A549 (cell line): ENCODE measurements at regions not wholly inside any gene's neighbourhood (a gene's known extent, or its start where the extent isn't known, plus 50 kb on each side); places are given as distances from the start of the nearest gene placed in this dataset.

Experiments used
- CBX2 ChIP-seq: fragments of 200-600 bp; sonication (generic); IDR thresholded peaks from 2 replicates; pipeline ENCODE4 v1.6.1; 2016; ENCODE audit warnings: low read depth, mild to moderate bottlenecking, borderline replicate concordance
- CHD2 ChIP-seq: fragments of 150-350 bp; IDR thresholded peaks from 2 replicates; pipeline ENCODE4 v1.6.1; 2014; ENCODE audit warnings: low read length; ENCODE audit not compliant: partially characterized antibody
- CHD4 ChIP-seq: fragments of 200-600 bp; sonication (generic); IDR thresholded peaks from 2 replicates; pipeline ENCODE4 v1.6.1; 2016; ENCODE audit warnings: antibody characterized with exemption, mild to moderate bottlenecking, borderline replicate concordance
- EP300 ChIP-seq, 2 experiments: fragments of >200 bp; sonication (Bioruptor Twin); formaldehyde crosslinking; IDR thresholded peaks; 2 replicates in 1 of 2; 3 replicates in 1 of 2; pipeline ENCODE4 v1.6.1; 2016 to 2017
- JUNB ChIP-seq: fragments of >200 bp; sonication (Bioruptor Twin); formaldehyde crosslinking; IDR thresholded peaks from 2 replicates; pipeline ENCODE4 v1.6.1; 2016
- POLR2A ChIP-seq: IDR thresholded peaks from 2 replicates; pipeline ENCODE4 v1.6.1; 2012; ENCODE audit warnings: mild to moderate bottlenecking, low read length
- POLR2AphosphoS2 ChIP-seq: conservative IDR thresholded peaks from 2 replicates; pipeline ENCODE4 v1.6.1; 2012; ENCODE audit warnings: low read length, improper control_type of control experiment, inconsistent platforms
- RCOR1 ChIP-seq: fragments of 150-350 bp; IDR thresholded peaks from 2 replicates; pipeline ENCODE4 v1.6.1; 2014; ENCODE audit warnings: antibody characterized with exemption, low read length, low read depth
- RFX5 ChIP-seq: fragments of 450-650 bp; IDR thresholded peaks from 2 replicates; pipeline ENCODE4 v1.7.1; 2014; ENCODE audit warnings: antibody characterized with exemption, mild to moderate bottlenecking, moderate library complexity
- SMC3 ChIP-seq: fragments of >200 bp; sonication (Bioruptor Twin); formaldehyde crosslinking; IDR thresholded peaks from 3 replicates; pipeline ENCODE4 v1.6.1; 2018; ENCODE audit warnings: inconsistent platforms
- SREBF2 ChIP-seq: fragments of 450-650 bp; IDR thresholded peaks from 2 replicates; pipeline ENCODE4 v1.6.1; 2014; ENCODE audit warnings: mild to moderate bottlenecking, moderate library complexity
- TF ChIP-seq, protein P1 (sequence below): fragments of >200 bp; sonication (Bioruptor Twin); formaldehyde crosslinking; IDR thresholded peaks from 3 replicates; pipeline ENCODE4 v1.5.1; 2016
- TF ChIP-seq, protein P2 (sequence below): IDR thresholded peaks from 2 replicates; pipeline ENCODE4 v1.6.1; 2012

GRCh38 chr4:66628146-66628545, 917.2 kb downstream of the CENPC start:
- TF ChIP-seq POLR2AphosphoS2 (no peak), CHD4 (no peak), POLR2A (no peak), CHD2 (no peak), EP300 (IDR thresholded peaks at IDR 0.05) (no peak), RCOR1 (no peak), RFX5 (no peak), JUNB (no peak), SREBF2 (no peak), SMC3 (no peak), CBX2 (no peak)
- TF ChIP-seq, protein P1, sequence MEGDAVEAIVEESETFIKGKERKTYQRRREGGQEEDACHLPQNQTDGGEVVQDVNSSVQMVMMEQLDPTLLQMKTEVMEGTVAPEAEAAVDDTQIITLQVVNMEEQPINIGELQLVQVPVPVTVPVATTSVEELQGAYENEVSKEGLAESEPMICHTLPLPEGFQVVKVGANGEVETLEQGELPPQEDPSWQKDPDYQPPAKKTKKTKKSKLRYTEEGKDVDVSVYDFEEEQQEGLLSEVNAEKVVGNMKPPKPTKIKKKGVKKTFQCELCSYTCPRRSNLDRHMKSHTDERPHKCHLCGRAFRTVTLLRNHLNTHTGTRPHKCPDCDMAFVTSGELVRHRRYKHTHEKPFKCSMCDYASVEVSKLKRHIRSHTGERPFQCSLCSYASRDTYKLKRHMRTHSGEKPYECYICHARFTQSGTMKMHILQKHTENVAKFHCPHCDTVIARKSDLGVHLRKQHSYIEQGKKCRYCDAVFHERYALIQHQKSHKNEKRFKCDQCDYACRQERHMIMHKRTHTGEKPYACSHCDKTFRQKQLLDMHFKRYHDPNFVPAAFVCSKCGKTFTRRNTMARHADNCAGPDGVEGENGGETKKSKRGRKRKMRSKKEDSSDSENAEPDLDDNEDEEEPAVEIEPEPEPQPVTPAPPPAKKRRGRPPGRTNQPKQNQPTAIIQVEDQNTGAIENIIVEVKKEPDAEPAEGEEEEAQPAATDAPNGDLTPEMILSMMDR = no peak
- TF ChIP-seq, protein P2, sequence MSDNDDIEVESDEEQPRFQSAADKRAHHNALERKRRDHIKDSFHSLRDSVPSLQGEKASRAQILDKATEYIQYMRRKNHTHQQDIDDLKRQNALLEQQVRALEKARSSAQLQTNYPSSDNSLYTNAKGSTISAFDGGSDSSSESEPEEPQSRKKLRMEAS = no peak
